ENCODE measurements at regions not wholly inside any gene's neighbourhood (a gene's known extent, or its start where the extent isn't known, plus 50 kb on each side); places are given as distances from the start of the nearest gene placed in this dataset.

GRCh38 chr10:128369101-128369650 lies 243.0 kb upstream of the MKI67 start:
- TF ChIP-seq EZH2 (IDR thresholded peaks at IDR 0.05; ENCODE audit: borderline replicate concordance, low read depth, low read length, severe bottlenecking) (no peak), POLR2A (IDR thresholded peaks at IDR 0.05; ENCODE audit: low read depth, low read length) (no peak), CTCF (IDR thresholded peaks at IDR 0.05; ENCODE audit: extremely low read depth in 1 of 2, insufficient read depth in 1 of 2, low read depth in 1 of 2, low read length in 2 of 2) (no peak)
- no TSS peak for BruUV-seq (replicated peaks)
- no peaks in the 10 kb centered on the region for H3K36me3 ChIP-seq (ENCODE audit: control insufficient read depth in 2 of 2, extremely low read depth in 1 of 2, insufficient read depth in 2 of 2, low read length in 2 of 2)
- H3K4me2 ChIP-seq (ENCODE audit: insufficient read depth, low read length): no peak overlapping the region
- H3K9me1 ChIP-seq (replicated peaks; ENCODE audit: control insufficient read depth, extremely low read depth, insufficient read depth, low read length): no peaks in the 10 kb centered on the region
- ChIA-PET POLR2A (no interaction called here), CTCF (no interaction called here)
- no peak overlapping the region for H2AFZ ChIP-seq (ENCODE audit: low read depth, low read length)
- no peaks in the 10 kb centered on the region for H3K79me2 ChIP-seq (ENCODE audit: control insufficient read depth, insufficient read depth, low read length)
- intact Hi-C loops (cut with micrococcal nuclease) (no loop called here), dilution Hi-C loops (cut with MboI; ENCODE audit: extremely low pct_ligation_motif_present, low sequenced_read_pairs) (no loop called here)
- FAIRE-seq (no peak), DNase-seq (ENCODE audit: low read depth, low spot score) (no peak)
- no peaks in the 10 kb centered on the region for H3K9me3 ChIP-seq (replicated peaks; ENCODE audit: control insufficient read depth, insufficient read depth, low read length)
- H3K27ac ChIP-seq (ENCODE audit: insufficient read depth, low read depth, low read length): no peak overlapping the region
- no peaks in the 10 kb centered on the region for H4K20me1 ChIP-seq (replicated peaks; ENCODE audit: control insufficient read depth, extremely low read depth, insufficient read depth, low read length)
- H3K27me3 ChIP-seq (ENCODE audit: control insufficient read depth in 2 of 2, insufficient read depth in 2 of 2, low read length in 2 of 2): no peaks in the 10 kb centered on the region
- no peak overlapping the region for H3K9ac ChIP-seq (replicated peaks; ENCODE audit: extremely low read depth, insufficient read depth, low read length)
- no peak overlapping the region for H3K4me3 ChIP-seq (replicated peaks in 1 of 3; ENCODE audit: insufficient read depth in 1 of 3, low read depth in 1 of 3, low read length in 3 of 3)
- H3K4me1 ChIP-seq (ENCODE audit: control insufficient read depth, extremely low read depth, insufficient read depth, low read length): no peaks in the 10 kb centered on the region

- Histone ChIP-seq H3K79me2 (ENCODE audit: control insufficient read depth, insufficient read depth, low read length) (no peaks in the 10 kb centered on the region), H3K4me2 (ENCODE audit: insufficient read depth, low read length) (no peak overlapping the region), H2AFZ (ENCODE audit: low read depth, low read length) (no peak overlapping the region), H3K9me3 (replicated peaks; ENCODE audit: control insufficient read depth, insufficient read depth, low read length) (no peaks in the 10 kb centered on the region), H3K9me1 (replicated peaks; ENCODE audit: control insufficient read depth, extremely low read depth, insufficient read depth, low read length) (no peaks in the 10 kb centered on the region), H3K4me3 (replicated peaks in 1 of 3; ENCODE audit: insufficient read depth in 1 of 3, low read depth in 1 of 3, low read length in 3 of 3) (no peak overlapping the region), H3K9ac (replicated peaks; ENCODE audit: extremely low read depth, insufficient read depth, low read length) (no peak overlapping the region), H3K27ac (ENCODE audit: insufficient read depth, low read depth, low read length) (no peak overlapping the region), H3K4me1 (ENCODE audit: control insufficient read depth, extremely low read depth, insufficient read depth, low read length) (no peaks in the 10 kb centered on the region), H4K20me1 (replicated peaks; ENCODE audit: control insufficient read depth, extremely low read depth, insufficient read depth, low read length) (no peaks in the 10 kb centered on the region), H3K27me3 (ENCODE audit: control insufficient read depth in 2 of 2, insufficient read depth in 2 of 2, low read length in 2 of 2) (no peaks in the 10 kb centered on the region), H3K36me3 (ENCODE audit: control insufficient read depth in 2 of 2, extremely low read depth in 1 of 2, insufficient read depth in 2 of 2, low read length in 2 of 2) (no peaks in the 10 kb centered on the region)
- no peak for DNase-seq (ENCODE audit: low read depth, low spot score)
- no peak for FAIRE-seq
- intact Hi-C loops (cut with micrococcal nuclease) (no loop called here), dilution Hi-C loops (cut with MboI; ENCODE audit: extremely low pct_ligation_motif_present, low sequenced_read_pairs) (no loop called here)
- POLR2A ChIA-PET: no interaction called here
- BruUV-seq (replicated peaks): no TSS peak
- TF ChIP-seq EZH2 (IDR thresholded peaks at IDR 0.05; ENCODE audit: borderline replicate concordance, low read depth, low read length, severe bottlenecking) (no peak), GATA2 (IDR thresholded peaks at IDR 0.05; ENCODE audit: insufficient read depth, insufficient read length, low read depth, low read length) (no peak), JUN (IDR thresholded peaks at IDR 0.05; ENCODE audit: borderline replicate concordance, insufficient read depth, insufficient read length, low read depth) (no peak), MYC (IDR thresholded peaks at IDR 0.05; ENCODE audit: low read depth, low read length) (no peak), POLR2AphosphoS5 (IDR thresholded peaks at IDR 0.05; ENCODE audit: insufficient read depth, low read depth, low read length) (no peak), MAX (IDR thresholded peaks at IDR 0.05; ENCODE audit: insufficient read depth, insufficient read length) (no peak), FOS (IDR thresholded peaks at IDR 0.05; ENCODE audit: borderline replicate concordance, insufficient read depth, low read length) (no peak), CTCF (IDR thresholded peaks at IDR 0.05; ENCODE audit: extremely low read depth in 1 of 2, insufficient read depth in 1 of 2, low read depth in 1 of 2, low read length in 2 of 2) (no peak), POLR2A (IDR thresholded peaks at IDR 0.05; ENCODE audit: low read depth, low read length) (no peak)
- CTCF ChIA-PET: no interaction called here
These were observed 247.0 kb upstream of the MKI67 start for GRCh38 chr10:128373071-128373749.
